ENCODE measurements at regions not wholly inside any gene's neighbourhood (a gene's known extent, or its start where the extent isn't known, plus 50 kb on each side); places are given as distances from the start of the nearest gene placed in this dataset.
"Not testable (repeated sequence)": the region's sequence is repeated elsewhere in the genome, so short reads cannot be mapped to it uniquely, and the experiment has no call there.

DNA sequence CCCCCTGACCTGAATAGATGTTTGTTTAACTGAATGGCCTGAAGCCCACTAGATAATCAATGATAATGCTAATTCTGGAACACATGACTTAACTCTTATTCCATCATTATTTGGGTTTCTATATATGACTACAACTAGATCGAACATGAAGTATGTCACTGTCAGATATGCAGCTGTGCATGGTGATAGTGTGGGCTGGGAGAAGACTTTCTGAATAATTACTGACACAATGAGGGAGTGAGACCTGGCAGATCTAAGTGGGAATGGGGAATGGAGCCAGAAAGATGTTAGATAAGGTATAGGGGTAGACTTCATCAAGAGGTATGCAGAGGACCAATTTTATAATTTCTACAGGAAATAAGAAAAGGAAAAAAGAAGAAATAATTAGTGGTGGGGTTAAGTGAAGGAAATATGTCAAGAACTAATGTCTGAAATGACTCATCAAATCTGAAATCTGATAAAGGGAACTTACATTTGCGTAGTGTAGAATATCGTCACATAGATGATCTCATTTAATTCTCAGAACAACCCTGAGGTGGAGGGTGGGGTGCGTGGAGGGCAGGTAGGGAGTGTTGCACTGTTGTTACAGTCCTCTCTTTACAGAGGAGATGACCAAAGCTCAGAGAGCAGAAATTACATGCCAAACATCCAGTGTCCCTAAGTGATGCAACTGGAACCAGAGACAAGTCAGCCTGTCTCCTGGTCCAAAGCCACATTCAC is 68.2 kb upstream of the EED start:
- Histone ChIP-seq H3K27me3 (ENCODE audit: insufficient read depth, low read length) (no peaks in the 10 kb centered on the region), H3K4me3 (ENCODE audit: low read length) (no peak overlapping the region), H3K4me1 (ENCODE audit: insufficient read depth, low read length) (peaks cover 72% of the 10 kb centered on the region), H3K9me3 (ENCODE audit: low read depth, low read length) (no peaks in the 10 kb centered on the region)

DNA sequence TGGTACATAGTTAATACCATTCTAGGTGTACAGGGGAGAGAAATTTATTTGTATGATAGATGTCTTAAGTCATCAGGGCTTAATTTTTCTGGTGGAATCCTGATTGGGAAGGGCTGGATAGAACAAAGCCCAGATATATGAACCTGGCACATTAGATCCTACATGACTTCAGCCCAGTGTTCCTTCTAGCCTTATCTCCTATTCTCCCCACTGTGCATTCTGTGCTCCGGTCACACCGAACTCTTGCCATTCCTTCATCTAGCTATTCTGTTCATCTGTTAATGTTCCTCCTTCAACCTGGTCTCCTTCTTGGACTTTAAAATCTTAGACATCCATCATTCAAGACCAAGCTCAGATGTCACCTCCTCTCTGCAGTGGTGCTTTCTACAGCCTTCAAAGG is 68.9 kb upstream of the EED start:
- Histone ChIP-seq H3K9me3 (ENCODE audit: low read depth, low read length) (no peaks in the 10 kb centered on the region), H3K27me3 (ENCODE audit: insufficient read depth, low read length) (no peaks in the 10 kb centered on the region), H3K4me1 (ENCODE audit: insufficient read depth, low read length) (peaks cover 66% of the 10 kb centered on the region), H3K4me3 (ENCODE audit: low read length) (no peak overlapping the region)

DNA sequence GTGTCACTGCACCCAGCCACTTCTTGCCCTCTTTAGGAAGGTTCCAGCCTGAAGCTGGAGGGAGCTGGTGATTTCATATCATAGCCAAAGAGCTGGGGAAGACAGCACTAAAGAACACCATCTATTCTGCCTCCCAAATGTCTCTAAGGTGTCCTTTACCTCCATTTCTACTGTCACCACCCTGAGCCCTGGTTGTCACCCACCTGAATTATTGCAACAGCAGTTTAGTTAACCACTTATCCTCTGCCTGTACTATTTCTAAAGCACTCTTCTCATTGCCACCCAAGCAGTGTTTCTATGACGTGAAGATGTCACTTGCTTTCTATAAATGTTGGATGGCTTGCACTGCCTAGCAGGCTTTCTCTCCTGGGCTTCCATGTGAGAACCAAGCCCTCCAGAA is 69.4 kb upstream of the EED start:
- Histone ChIP-seq H3K27me3 (ENCODE audit: insufficient read depth, low read length) (no peaks in the 10 kb centered on the region), H3K4me1 (ENCODE audit: insufficient read depth, low read length) (peaks cover 62% of the 10 kb centered on the region), H3K4me3 (ENCODE audit: low read length) (no peak overlapping the region), H3K9me3 (ENCODE audit: low read depth, low read length) (no peaks in the 10 kb centered on the region)

DNA sequence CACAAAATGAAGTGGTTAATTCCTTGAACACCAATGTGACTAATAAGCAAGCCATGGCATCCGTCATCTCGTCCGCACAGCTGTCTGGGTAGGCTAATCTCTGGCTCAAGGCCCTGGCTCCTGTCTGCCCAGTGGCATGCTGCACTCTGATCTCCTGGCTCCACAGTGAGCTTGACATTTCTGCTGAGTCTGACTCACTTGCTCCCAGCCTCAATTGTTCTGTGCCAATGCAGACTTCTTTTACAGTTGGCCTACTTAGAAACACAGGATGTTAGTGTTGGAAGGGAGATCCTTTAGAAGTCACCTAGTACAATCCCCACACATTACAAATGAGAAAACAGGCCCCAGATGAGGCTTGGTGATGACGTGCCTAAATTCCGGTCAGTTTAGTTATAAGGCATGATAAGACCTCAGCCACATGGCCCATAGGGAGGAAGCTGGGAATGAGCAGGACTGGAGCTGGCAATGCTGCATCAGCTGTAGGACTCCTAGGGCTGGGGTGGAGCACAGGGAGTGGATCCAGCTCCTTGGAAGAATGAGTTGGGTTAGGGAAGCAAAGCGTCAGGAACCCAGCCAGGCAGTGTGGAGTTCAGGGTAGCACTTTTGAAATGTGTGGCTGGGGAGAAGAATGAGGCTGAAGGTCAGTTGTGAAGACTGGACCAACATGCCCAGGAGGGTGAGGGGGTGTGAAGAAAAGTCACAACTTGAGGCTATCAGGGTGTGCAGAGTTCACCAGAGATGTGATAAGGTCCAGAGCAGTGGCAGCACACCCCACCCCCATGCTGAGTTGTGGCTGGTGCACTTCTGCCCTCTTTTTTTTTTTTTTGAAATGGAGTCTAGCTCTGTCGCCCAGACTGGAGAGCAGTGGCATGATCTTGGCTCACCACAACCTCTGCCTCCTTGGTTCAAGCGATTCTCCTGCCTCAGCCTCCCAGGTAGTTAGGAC is 70.2 kb upstream of the EED start:
- peaks cover 54% of the 10 kb centered on the region for H3K4me1 ChIP-seq (ENCODE audit: insufficient read depth, low read length)
- H3K4me3 ChIP-seq (ENCODE audit: low read length) = no peak overlapping the region
- H3K9me3 ChIP-seq (ENCODE audit: low read depth, low read length) = no peaks in the 10 kb centered on the region
- H3K27me3 ChIP-seq (ENCODE audit: insufficient read depth, low read length) = no peaks in the 10 kb centered on the region

- H3K4me3 ChIP-seq (ENCODE audit: low read length) = no peak overlapping the region
- no peaks in the 10 kb centered on the region for H3K9me3 ChIP-seq (ENCODE audit: low read depth, low read length)
- H3K4me1 ChIP-seq (ENCODE audit: insufficient read depth, low read length) = peaks cover 42% of the 10 kb centered on the region
- no peaks in the 10 kb centered on the region for H3K27me3 ChIP-seq (ENCODE audit: insufficient read depth, low read length)
Observed at GRCh38 chr11:86172894-86173293, 71.7 kb upstream of the EED start.

DNA sequence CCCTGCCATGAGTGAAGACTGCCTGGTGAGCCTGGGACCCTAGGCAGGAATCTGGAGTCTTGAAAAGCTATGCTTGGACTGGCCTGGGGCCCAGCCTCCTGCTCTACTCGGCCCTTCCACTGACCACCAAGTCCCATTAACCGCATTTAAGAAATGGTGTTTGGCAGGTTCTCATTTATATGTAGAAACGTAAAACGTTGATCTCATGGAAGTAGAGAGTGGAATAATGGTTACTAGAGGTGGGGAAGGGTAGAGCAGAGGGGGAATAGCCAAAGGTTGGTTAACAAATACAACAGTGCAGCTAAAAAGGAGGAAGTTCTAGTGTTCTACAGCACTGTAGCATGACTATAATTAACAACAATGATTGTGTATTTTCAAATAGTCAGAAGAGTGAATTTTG is 72.9 kb upstream of the EED start:
- peaks cover 30% of the 10 kb centered on the region for H3K4me1 ChIP-seq (ENCODE audit: insufficient read depth, low read length)
- no peaks in the 10 kb centered on the region for H3K9me3 ChIP-seq (ENCODE audit: low read depth, low read length)
- no peak overlapping the region for H3K4me3 ChIP-seq (ENCODE audit: low read length)
- no peaks in the 10 kb centered on the region for H3K27me3 ChIP-seq (ENCODE audit: insufficient read depth, low read length)

DNA sequence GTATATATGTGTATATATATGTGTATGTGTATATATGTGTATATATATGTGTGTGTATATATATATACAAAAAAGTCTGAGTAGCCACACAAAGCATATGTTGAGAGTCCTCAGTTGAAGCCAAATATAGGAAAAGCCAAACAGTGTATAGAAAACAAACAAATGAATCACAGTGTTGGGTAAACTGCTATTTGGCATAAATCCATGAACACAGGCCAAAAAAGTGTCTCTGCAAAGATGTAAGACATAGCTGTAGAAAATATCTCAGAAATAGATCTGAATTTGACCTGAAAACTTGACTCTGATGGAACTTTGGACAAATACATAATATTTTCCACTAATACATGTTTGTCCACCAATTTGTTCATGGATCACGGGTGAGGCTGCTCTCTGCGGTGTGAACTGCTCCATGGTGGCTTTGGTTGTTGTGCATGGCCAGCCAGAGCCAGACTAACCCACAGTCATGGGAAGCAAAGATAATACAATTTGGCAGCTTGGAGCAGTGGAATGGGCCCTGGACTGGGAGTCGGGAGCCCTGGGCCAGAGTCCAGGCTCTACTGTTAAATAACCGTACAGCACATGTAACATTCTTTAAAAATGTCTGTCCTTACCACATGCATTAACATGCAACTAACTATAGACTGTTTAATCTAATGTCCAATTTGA is 76.9 kb upstream of the EED start:
- Histone ChIP-seq H3K4me1 (ENCODE audit: insufficient read depth, low read length) (peaks cover 35% of the 10 kb centered on the region), H3K4me3 (ENCODE audit: low read length) (no peak overlapping the region), H3K9me3 (ENCODE audit: low read depth, low read length) (no peaks in the 10 kb centered on the region), H3K27me3 (ENCODE audit: insufficient read depth, low read length) (no peaks in the 10 kb centered on the region)

GRCh38 chr11:86166287-86166686 is 78.3 kb upstream of the EED start:
- H3K27me3 ChIP-seq (ENCODE audit: insufficient read depth, low read length); H3K9me3 ChIP-seq (ENCODE audit: low read depth, low read length); H3K4me3 ChIP-seq (ENCODE audit: low read length): not testable (repeated sequence)
- H3K4me1 ChIP-seq (ENCODE audit: insufficient read depth, low read length) = peaks cover 35% of the 10 kb centered on the region

GRCh38 chr11:86164106-86164505 is 80.4 kb upstream of the EED start:
- H3K9me3 ChIP-seq (ENCODE audit: low read depth, low read length) = no peaks in the 10 kb centered on the region
- H3K27me3 ChIP-seq (ENCODE audit: insufficient read depth, low read length) = no peaks in the 10 kb centered on the region
- no peak overlapping the region for H3K4me3 ChIP-seq (ENCODE audit: low read length)
- peaks cover 53% of the 10 kb centered on the region for H3K4me1 ChIP-seq (ENCODE audit: insufficient read depth, low read length)

GRCh38 chr11:86163221-86163876 is 81.2 kb upstream of the EED start:
- not testable (repeated sequence) for H3K27me3 ChIP-seq (ENCODE audit: insufficient read depth, low read length); H3K9me3 ChIP-seq (ENCODE audit: low read depth, low read length); H3K4me3 ChIP-seq (ENCODE audit: low read length)
- H3K4me1 ChIP-seq (ENCODE audit: insufficient read depth, low read length) = peaks cover 53% of the 10 kb centered on the region

DNA sequence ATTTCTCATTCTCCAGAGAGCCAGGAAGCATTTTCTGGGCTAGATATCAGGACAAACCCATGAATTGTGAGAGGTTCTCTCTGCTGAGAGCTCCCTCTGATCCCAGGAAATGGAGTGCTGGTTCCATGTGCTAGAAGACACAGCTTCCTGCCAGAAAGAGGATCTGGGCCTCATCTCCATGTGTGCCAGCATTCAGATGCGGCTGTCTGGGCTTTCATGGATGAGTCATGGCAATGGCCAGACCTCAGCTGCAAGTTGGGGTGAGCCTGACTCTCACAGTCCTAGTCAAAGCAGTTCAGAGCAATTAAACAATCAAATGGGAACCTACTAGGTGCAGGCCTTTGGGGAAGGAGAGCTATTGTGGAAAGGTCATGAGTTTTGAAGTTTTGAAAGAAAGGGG is 82.3 kb upstream of the EED start:
- Histone ChIP-seq H3K4me1 (ENCODE audit: insufficient read depth, low read length) (peaks cover 57% of the 10 kb centered on the region), H3K9me3 (ENCODE audit: low read depth, low read length) (no peaks in the 10 kb centered on the region), H3K4me3 (ENCODE audit: low read length) (no peak overlapping the region), H3K27me3 (ENCODE audit: insufficient read depth, low read length) (no peaks in the 10 kb centered on the region)

- H3K4me1 ChIP-seq (ENCODE audit: insufficient read depth, low read length) = peaks cover 61% of the 10 kb centered on the region
Observed at GRCh38 chr11:86161837-86162236, 82.7 kb upstream of the EED start.

GRCh38 chr11:86161336-86161735 is 83.2 kb upstream of the EED start:
- H3K27me3 ChIP-seq (ENCODE audit: insufficient read depth, low read length) = no peaks in the 10 kb centered on the region
- peaks cover 66% of the 10 kb centered on the region for H3K4me1 ChIP-seq (ENCODE audit: insufficient read depth, low read length)
- H3K9me3 ChIP-seq (ENCODE audit: low read depth, low read length) = no peaks in the 10 kb centered on the region
- H3K4me3 ChIP-seq (ENCODE audit: low read length) = no peak overlapping the region

More at GRCh38 chr11:86161837-86162236, 82.7 kb upstream of the EED start:
- Histone ChIP-seq H3K27me3 (ENCODE audit: insufficient read depth, low read length) (no peaks in the 10 kb centered on the region), H3K9me3 (ENCODE audit: low read depth, low read length) (no peaks in the 10 kb centered on the region), H3K4me3 (ENCODE audit: low read length) (no peak overlapping the region)

GRCh38 chr11:86160541-86161149 is 83.9 kb upstream of the EED start:
- Histone ChIP-seq H3K27me3 (ENCODE audit: insufficient read depth, low read length) (no peaks in the 10 kb centered on the region), H3K4me1 (ENCODE audit: insufficient read depth, low read length) (peaks cover 70% of the 10 kb centered on the region), H3K4me3 (ENCODE audit: low read length) (no peak overlapping the region), H3K9me3 (ENCODE audit: low read depth, low read length) (no peaks in the 10 kb centered on the region)
